Tibial nerve (tissue), 4 donors: ENCODE measurements at regions not wholly inside any gene's neighbourhood (a gene's known extent, or its start where the extent isn't known, plus 50 kb on each side); places are given as distances from the start of the nearest gene placed in this dataset.

Source experiments
- CTCF ChIP-seq, 5 experiments: fragments of 200-600 bp in 3 of 5; fragments of 450-650 bp in 2 of 5; sonication (generic) in 3 of 5; IDR thresholded peaks; one replicate each; pipeline ENCODE4 v1.5.1; 2016 to 2019; ENCODE audit warnings: antibody characterized with exemption in 5 of 5, mild to moderate bottlenecking in 3 of 5, moderate library complexity in 2 of 5
- EP300 ChIP-seq, 2 donors: sonication (generic); formaldehyde crosslinking; IDR thresholded peaks; one replicate each; pipeline ENCODE4 v1.6.1; 2017; ENCODE audit warnings: antibody characterized with exemption in 2 of 2, mild to moderate bottlenecking in 1 of 2
- POLR2A ChIP-seq, 2 donors: fragments of 450-650 bp; IDR thresholded peaks; one replicate each; pipeline ENCODE4 v1.6.1; 2017; ENCODE audit warnings: antibody characterized with exemption in 2 of 2, mild to moderate bottlenecking in 2 of 2, moderate library complexity in 2 of 2

- TF ChIP-seq CTCF (IDR thresholded peaks at IDR 0.05) (no peak), POLR2A (IDR thresholded peaks at IDR 0.05) (no peak), EP300 (IDR thresholded peaks at IDR 0.05) (no peak)
Observed at GRCh38 chr15:53189860-53190259, 399.7 kb upstream of the ONECUT1 start.
